ENCODE measurements at regions not wholly inside any gene's neighbourhood (a gene's known extent, or its start where the extent isn't known, plus 50 kb on each side); places are given as distances from the start of the nearest gene placed in this dataset.

- TF ChIP-seq CTCF (IDR thresholded peaks at IDR 0.05) (no peak), POLR2A (IDR thresholded peaks at IDR 0.05) (no peak), EP300 (IDR thresholded peaks at IDR 0.05) (no peak)
Observed at GRCh38 chr10:2949221-2949947, 118.0 kb upstream of the PFKP start.
